ENCODE measurements at regions not wholly inside any gene's neighbourhood (a gene's known extent, or its start where the extent isn't known, plus 50 kb on each side); places are given as distances from the start of the nearest gene placed in this dataset.

DNA sequence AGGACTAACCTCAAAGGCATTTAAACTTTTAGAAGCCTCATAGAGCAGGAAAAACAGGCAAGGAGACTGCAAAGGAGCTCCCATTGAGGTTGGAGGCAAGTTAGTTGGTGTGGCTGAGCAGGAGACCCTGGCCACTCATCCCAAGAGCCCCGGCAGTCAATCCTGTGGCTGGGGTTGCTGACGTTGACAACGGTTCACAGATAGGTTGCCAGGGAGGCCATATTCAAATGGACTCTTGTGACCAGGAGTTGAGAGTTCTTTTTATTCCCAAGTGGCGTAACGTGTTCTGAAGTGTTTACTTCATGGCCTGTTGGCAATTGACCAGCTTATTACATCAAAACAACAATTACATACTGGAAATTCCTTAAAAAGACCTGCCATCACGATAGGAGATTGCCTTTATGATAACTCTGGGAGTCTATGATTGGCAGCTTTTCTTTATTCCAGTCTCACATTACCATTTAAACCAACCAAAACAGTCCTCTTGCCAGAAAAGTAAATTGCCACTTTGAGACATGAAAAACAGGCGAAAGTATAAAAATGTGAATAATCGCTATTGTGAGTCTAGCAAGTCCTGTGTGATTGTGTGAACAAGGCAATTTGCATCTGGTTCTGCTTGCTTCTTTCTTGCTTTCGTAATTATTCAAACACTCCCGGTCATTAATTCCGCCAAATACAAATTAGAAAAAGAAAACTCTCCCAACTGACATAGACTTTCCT, 394.9 kb downstream of the MED10 start:
- TF ChIP-seq CHD2 (IDR thresholded peaks at IDR 0.05; ENCODE audit: low read length), result no peak
- TF ChIP-seq CBX5 (IDR thresholded peaks at IDR 0.05; ENCODE audit: low read depth, low read length), result no peak
- no peak for TF ChIP-seq RBBP5 (IDR thresholded peaks at IDR 0.05; ENCODE audit: borderline replicate concordance, low read depth, low read length)
- TF ChIP-seq MAFK (IDR thresholded peaks at IDR 0.05; ENCODE audit: low read depth, low read length), result no peak
- no peak for TF ChIP-seq CEBPB (IDR thresholded peaks at IDR 0.05; ENCODE audit: low read depth, low read length)
- no peak for TF ChIP-seq RNF2 (IDR thresholded peaks at IDR 0.05; ENCODE audit: borderline replicate concordance, low read depth, low read length, missing control alignments, poor library complexity, severe bottlenecking)
- TF ChIP-seq HDAC2 (IDR thresholded peaks at IDR 0.05; ENCODE audit: borderline replicate concordance in 1 of 2, low read depth in 2 of 2, low read length in 2 of 2), result no peak
- TF ChIP-seq KDM5A (IDR thresholded peaks at IDR 0.05; ENCODE audit: low read length), result no peak
- TF ChIP-seq POLR2A (IDR thresholded peaks at IDR 0.05; ENCODE audit: control extremely low read depth in 1 of 2, low read depth in 2 of 2, low read length in 2 of 2), result no peak
- Histone ChIP-seq H3K4me2 (ENCODE audit: insufficient read depth in 1 of 2, low read depth in 2 of 2, low read length in 2 of 2) (no peak overlapping the region), H2BK15ac (ENCODE audit: low read length) (no peak overlapping the region), H3K27ac (ENCODE audit: low read depth, low read length) (no peak overlapping the region), H3K23me2 (ENCODE audit: low read depth, low read length) (no peaks in the 10 kb centered on the region), H2BK120ac (replicated peaks; ENCODE audit: low read depth, low read length) (no peak overlapping the region), H3K56ac (replicated peaks; ENCODE audit: insufficient read length, low read depth, low read length) (no peak overlapping the region), H3K23ac (ENCODE audit: insufficient read length) (no peak overlapping the region), H3K4ac (replicated peaks; ENCODE audit: insufficient read length, low read depth, low read length) (no peak overlapping the region), H3K14ac (ENCODE audit: insufficient read length) (no peak overlapping the region), H4K8ac (ENCODE audit: extremely low read depth, insufficient read depth, low read length) (no peak overlapping the region), H3K36me3 (ENCODE audit: control insufficient read depth in 2 of 4, insufficient read depth in 4 of 4, low read length in 3 of 4) (no peaks in the 10 kb centered on the region; a peak in 1 of 8 replicates), H4K20me1 (replicated peaks in 1 of 2; ENCODE audit: control insufficient read depth in 1 of 2, insufficient read depth in 2 of 2, low read length in 2 of 2) (no peaks in the 10 kb centered on the region), H3K4me3 (ENCODE audit: extremely low read depth in 1 of 4, insufficient read depth in 2 of 4, low read depth in 3 of 4, low read length in 4 of 4) (no peak overlapping the region), H3K9me3 (ENCODE audit: insufficient read depth in 2 of 2, low read depth in 1 of 2, low read length in 1 of 2) (no peaks in the 10 kb centered on the region), H2BK12ac (ENCODE audit: low read depth, low read length) (no peak overlapping the region), H3K9ac (replicated peaks in 1 of 4; ENCODE audit: extremely low read depth in 1 of 4, low read depth in 3 of 4, low read length in 3 of 4) (no peak overlapping the region), H3K18ac (ENCODE audit: extremely low read depth, low read length) (no peak overlapping the region), H2BK5ac (ENCODE audit: low read depth, low read length) (no peak overlapping the region), H4K91ac (replicated peaks; ENCODE audit: insufficient read length, low read length) (no peak overlapping the region), H3K79me1 (ENCODE audit: low read depth, low read length) (no peaks in the 10 kb centered on the region), H3K79me2 (ENCODE audit: control insufficient read depth in 1 of 2, insufficient read depth in 2 of 2, low read length in 2 of 2) (no peaks in the 10 kb centered on the region), H3K4me1 (replicated peaks in 1 of 4; ENCODE audit: control insufficient read depth in 3 of 4, insufficient read depth in 4 of 4, low read length in 3 of 4) (peaks cover 0 to 10% (median 3%) of the 10 kb centered on the region in 4 experiments; a peak in 2 of 7 replicates), H2AK5ac (ENCODE audit: low read depth, low read length) (no peak overlapping the region), H2AFZ (ENCODE audit: low read length) (no peak overlapping the region), H2BK20ac (ENCODE audit: low read length) (no peak overlapping the region), H4K5ac (ENCODE audit: insufficient read length, low read depth, low read length) (no peak overlapping the region), H3K27me3 (replicated peaks in 1 of 4; ENCODE audit: control insufficient read depth in 3 of 4, extremely low read depth in 1 of 4, insufficient read depth in 3 of 4, low read length in 3 of 4) (no peaks in the 10 kb centered on the region)
- FAIRE-seq, result no peak
- ChIA-PET POLR2A (ENCODE audit: partially characterized antibody) (no interaction called here), CTCF (ENCODE audit: partially characterized antibody) (no interaction called here)
- no peak for DNase-seq (ENCODE audit: low read depth in 1 of 2, low spot score in 2 of 2)
- 93% methylated on average over 11 of the region's 11 CpGs; no CpG with 5 or more reads in 1 of the 2 experiments for WGBS, 2 experiments (ENCODE audit: extremely low coverage in 1 of 2, insufficient coverage in 1 of 2, insufficient read length in 1 of 2, insufficient replicate concordance in 2 of 2, low coverage in 1 of 2, low lambda C conversion rate in 2 of 2, missing lambda C conversion rate in 1 of 2)

All from H1 (cell line).